ENCODE measurements at regions not wholly inside any gene's neighbourhood (a gene's known extent, or its start where the extent isn't known, plus 50 kb on each side); places are given as distances from the start of the nearest gene placed in this dataset.

DNA sequence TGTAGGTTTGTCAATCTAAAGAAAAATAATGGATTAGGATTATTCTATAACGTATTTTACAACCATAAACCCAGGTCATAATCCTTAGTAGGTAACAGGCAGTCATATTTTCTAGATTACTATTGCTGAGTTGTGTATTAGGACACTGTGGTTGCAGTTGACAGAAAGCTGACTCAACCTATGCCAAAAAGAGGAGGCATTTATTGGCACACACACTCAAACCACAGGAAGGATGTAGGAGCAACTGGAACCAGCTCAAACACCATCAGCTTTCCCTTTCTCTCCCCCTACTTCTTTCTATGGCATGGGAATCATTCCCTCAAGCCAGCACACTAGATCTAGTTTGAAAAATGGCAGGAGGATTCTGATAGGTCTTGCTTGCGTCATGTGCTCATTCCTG is 136.4 kb upstream of the FAM9C start:
- intact Hi-C loops (cut with DNase I; ENCODE audit: low total_unique reads) = no loop called here
- H3K27ac ChIP-seq = no peak overlapping the region
- H3K27me3 ChIP-seq = no peaks in the 10 kb centered on the region
- no peaks in the 10 kb centered on the region for H3K9me3 ChIP-seq
- TF ChIP-seq CTCF (IDR thresholded peaks at IDR 0.05) = no peak
- no peak for TF ChIP-seq POLR2A (IDR thresholded peaks at IDR 0.05)
- no peaks in the 10 kb centered on the region for H3K36me3 ChIP-seq
- H3K4me3 ChIP-seq = no peak overlapping the region
- DNase-seq = no peak
- H3K4me1 ChIP-seq = no peaks in the 10 kb centered on the region

- intact Hi-C loops (cut with DNase I; ENCODE audit: low total_unique reads) = no loop called here
- H3K36me3 ChIP-seq = no peaks in the 10 kb centered on the region
- no peak overlapping the region for H3K4me3 ChIP-seq
- no peak overlapping the region for H3K27ac ChIP-seq
- no peaks in the 10 kb centered on the region for H3K9me3 ChIP-seq
- H3K4me1 ChIP-seq = no peaks in the 10 kb centered on the region
- no peaks in the 10 kb centered on the region for H3K27me3 ChIP-seq
- TF ChIP-seq CTCF (IDR thresholded peaks at IDR 0.05) (no peak), POLR2A (IDR thresholded peaks at IDR 0.05) (no peak)
- DNase-seq = no peak
Measured at GRCh38 chrX:13179586-13179985, 135.2 kb upstream of the FAM9C start.

- Histone ChIP-seq H3K36me3 (no peaks in the 10 kb centered on the region), H3K27me3 (no peaks in the 10 kb centered on the region), H3K9me3 (no peaks in the 10 kb centered on the region), H3K27ac (no peak overlapping the region), H3K4me1 (no peaks in the 10 kb centered on the region), H3K4me3 (no peak overlapping the region)
- DNase-seq = no peak
- intact Hi-C loops (cut with DNase I; ENCODE audit: low total_unique reads) = no loop called here
- TF ChIP-seq CTCF (IDR thresholded peaks at IDR 0.05) (no peak), POLR2A (IDR thresholded peaks at IDR 0.05) (no peak)
Measured at GRCh38 chrX:13179100-13179499, 134.7 kb upstream of the FAM9C start.

DNA sequence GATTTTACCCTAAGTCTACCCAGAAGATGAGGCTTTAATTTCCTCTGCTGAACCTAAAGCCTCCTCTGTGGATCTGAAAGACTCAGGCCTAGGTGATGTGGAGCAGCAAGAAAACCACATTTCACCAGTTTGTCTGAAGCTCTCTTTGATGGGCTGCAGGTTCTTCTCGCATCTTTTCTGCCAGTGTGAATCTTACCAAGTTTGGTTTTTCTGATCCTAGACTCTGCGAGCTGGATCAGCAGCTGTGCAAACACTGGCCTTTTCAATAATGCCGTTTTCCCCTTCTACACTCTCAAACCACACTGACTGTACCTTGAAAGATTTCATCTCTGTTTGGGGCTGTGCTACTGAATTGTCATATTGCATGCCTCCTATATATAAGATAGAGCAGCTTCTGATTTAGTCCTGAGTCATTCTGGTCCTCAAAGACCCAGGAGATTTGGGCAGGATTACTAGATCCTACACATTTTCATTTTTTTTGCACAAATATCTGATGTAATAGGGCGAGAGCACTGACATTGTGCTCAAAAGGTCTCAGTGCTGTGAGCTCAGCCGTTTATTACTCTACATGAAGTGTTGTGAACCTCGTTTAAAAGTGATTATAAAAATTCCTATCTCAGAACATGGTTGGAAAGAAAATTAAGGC is 133.6 kb upstream of the FAM9C start:
- intact Hi-C loops (cut with DNase I; ENCODE audit: low total_unique reads) = no loop called here
- no peak overlapping the region for H3K4me3 ChIP-seq
- no peaks in the 10 kb centered on the region for H3K36me3 ChIP-seq
- DNase-seq = no peak
- H3K27ac ChIP-seq = no peak overlapping the region
- no peaks in the 10 kb centered on the region for H3K9me3 ChIP-seq
- TF ChIP-seq POLR2A (IDR thresholded peaks at IDR 0.05) (no peak), CTCF (IDR thresholded peaks at IDR 0.05) (no peak)
- no peaks in the 10 kb centered on the region for H3K4me1 ChIP-seq
- no peaks in the 10 kb centered on the region for H3K27me3 ChIP-seq

GRCh38 chrX:13175056-13175455 is 130.6 kb upstream of the FAM9C start:
- TF ChIP-seq POLR2A (IDR thresholded peaks at IDR 0.05) (no peak), CTCF (IDR thresholded peaks at IDR 0.05) (no peak)
- H3K36me3 ChIP-seq = no peaks in the 10 kb centered on the region
- H3K9me3 ChIP-seq = no peaks in the 10 kb centered on the region
- DNase-seq = no peak
- no peak overlapping the region for H3K4me3 ChIP-seq
- H3K27ac ChIP-seq = no peak overlapping the region
- H3K4me1 ChIP-seq = no peaks in the 10 kb centered on the region
- no peaks in the 10 kb centered on the region for H3K27me3 ChIP-seq
- intact Hi-C loops (cut with DNase I; ENCODE audit: low total_unique reads) = no loop called here
